ENCODE measurements at regions not wholly inside any gene's neighbourhood (a gene's known extent, or its start where the extent isn't known, plus 50 kb on each side); places are given as distances from the start of the nearest gene placed in this dataset.

DNA sequence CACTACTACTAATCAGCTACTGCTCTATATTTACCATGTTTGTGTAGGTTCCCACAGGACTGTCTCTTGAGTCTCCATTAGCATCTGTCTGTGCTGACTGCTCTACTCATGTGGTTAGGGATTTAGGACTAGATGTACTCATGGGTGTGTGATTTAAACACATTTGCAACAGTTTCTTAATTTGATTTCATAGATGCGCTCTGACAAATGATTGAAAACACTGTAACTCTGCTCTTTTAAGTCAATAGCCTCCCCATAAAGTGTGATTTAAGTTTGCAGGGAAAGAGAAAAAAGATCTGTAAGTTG, 809.3 kb downstream of the NCAM2 start:
- TF ChIP-seq CTCF (IDR thresholded peaks at IDR 0.05) (no peak), POLR2A (IDR thresholded peaks at IDR 0.05) (no peak)
